Cardiac fibroblast (primary cell): ENCODE measurements at regions not wholly inside any gene's neighbourhood (a gene's known extent, or its start where the extent isn't known, plus 50 kb on each side); places are given as distances from the start of the nearest gene placed in this dataset.

Source experiments
- DNase-seq, 2 donors: peaks; one replicate each; pipeline versions ENCODE4 v3.0.0 to v3.0.0-alpha.2; 2010; ENCODE audit warnings: low read depth in 2 of 2
- H3K4me3 ChIP-seq, 2 donors: replicated peaks in 1 of 2; 1 replicate in 1 of 2; 2 replicates in 1 of 2; pipeline ENCODE4 v1.5.1; 2011; ENCODE audit warnings: low read depth in 2 of 2, low read length in 2 of 2, mild to moderate bottlenecking in 2 of 2, moderate library complexity in 1 of 2
- CTCF ChIP-seq: IDR thresholded peaks from one replicate; pipeline ENCODE4 v1.5.1; 2011; ENCODE audit warnings: low read depth, mild to moderate bottlenecking, low read length, inconsistent platforms

- no peak for DNase-seq
- H3K4me3 ChIP-seq = no peak overlapping the region
- no peak for TF ChIP-seq CTCF
These were observed 169.1 kb downstream of the FAM43A start for GRCh38 chr3:194854659-194855390.

- no peak for DNase-seq
- H3K4me3 ChIP-seq = no peak overlapping the region
- no peak for TF ChIP-seq CTCF
These were observed 170.6 kb downstream of the FAM43A start for GRCh38 chr3:194856296-194856695.

- no peak overlapping the region for H3K4me3 ChIP-seq
- DNase-seq = no peak
- no peak for TF ChIP-seq CTCF
These were observed 171.9 kb downstream of the FAM43A start for GRCh38 chr3:194857469-194858113.

GRCh38 chr3:194858382-194858781 lies 172.7 kb downstream of the FAM43A start:
- no peak overlapping the region for H3K4me3 ChIP-seq
- no peak for TF ChIP-seq CTCF
- DNase-seq = no peak

GRCh38 chr3:194860725-194861124 lies 175.0 kb downstream of the FAM43A start:
- H3K4me3 ChIP-seq = no peak overlapping the region
- no peak for TF ChIP-seq CTCF
- no peak for DNase-seq

GRCh38 chr3:194861375-194861774 lies 175.7 kb downstream of the FAM43A start:
- DNase-seq = no peak
- H3K4me3 ChIP-seq = no peak overlapping the region
- TF ChIP-seq CTCF = no peak
